Astrocyte (in vitro differentiated cells and primary cell): ENCODE measurements at regions not wholly inside any gene's neighbourhood (a gene's known extent, or its start where the extent isn't known, plus 50 kb on each side); places are given as distances from the start of the nearest gene placed in this dataset.
"Not testable (repeated sequence)": the region's sequence is repeated elsewhere in the genome, so short reads cannot be mapped to it uniquely, and the experiment has no call there.

Experiments used
- DNase-seq: peaks from one replicate; pipeline ENCODE4 v3.0.0-alpha.2; 2010; ENCODE audit warnings: low read depth
- FAIRE-seq: peaks from 2 replicates; lab custom pipeline; 2011; peaks lifted over from hg19 to GRCh38; lab: Jason Lieb, UNC
- H2AFZ ChIP-seq: 2 replicates; pipeline ENCODE4 v1.6.0; 2012; ENCODE audit warnings: low read depth, low read length, inconsistent platforms
- H3K27ac ChIP-seq: 2 replicates; pipeline ENCODE4 v1.5.1; 2011; ENCODE audit warnings: low read depth, low read length, inconsistent platforms
- H3K27me3 ChIP-seq: 2 replicates; pipeline ENCODE4 v1.6.0; 2011; ENCODE audit warnings: low read length, inconsistent platforms; ENCODE audit not compliant: insufficient read depth
- H3K36me3 ChIP-seq: 2 replicates; pipeline ENCODE4 v1.5.1; 2011; ENCODE audit warnings: low read length, inconsistent platforms; ENCODE audit not compliant: insufficient read depth
- H3K4me1 ChIP-seq: 2 replicates; pipeline ENCODE4 v1.5.1; 2011; ENCODE audit warnings: low read length, inconsistent platforms; ENCODE audit not compliant: insufficient read depth
- H3K4me2 ChIP-seq: 2 replicates; pipeline ENCODE4 v1.6.0; 2012; ENCODE audit warnings: low read length, inconsistent platforms
- H3K4me3 ChIP-seq: 2 replicates; pipeline ENCODE4 v1.5.1; 2011; ENCODE audit warnings: low read depth, mild to moderate bottlenecking, low read length, inconsistent platforms; ENCODE audit not compliant: insufficient read depth
- H3K79me2 ChIP-seq: 2 replicates; pipeline ENCODE4 v1.6.0; 2012; ENCODE audit warnings: mild to moderate bottlenecking, low read length, inconsistent platforms; ENCODE audit not compliant: insufficient read depth
- H3K9ac ChIP-seq: 2 replicates; pipeline ENCODE4 v1.6.0; 2012; ENCODE audit warnings: mild to moderate bottlenecking, low read length, inconsistent platforms
- H3K9me3 ChIP-seq: 2 replicates; pipeline ENCODE4 v1.5.1; 2012; ENCODE audit warnings: low read depth, mild to moderate bottlenecking, low read length, inconsistent platforms; ENCODE audit not compliant: insufficient read depth
- H4K20me1 ChIP-seq: 2 replicates; pipeline ENCODE4 v1.6.0; 2012; ENCODE audit warnings: low read length, inconsistent platforms; ENCODE audit not compliant: insufficient read depth
- H3K27ac Mint-ChIP-seq: one replicate; pipeline ENCODE4 v1.8.0; 2021; ENCODE audit warnings: mild to moderate bottlenecking, mixed read lengths; ENCODE audit not compliant: unreplicated experiment
- H3K27me3 Mint-ChIP-seq: one replicate; pipeline ENCODE4 v1.8.0; 2021; ENCODE audit warnings: low read depth, mixed read lengths; ENCODE audit not compliant: unreplicated experiment
- H3K36me3 Mint-ChIP-seq: one replicate; pipeline ENCODE4 v1.8.0; 2021; ENCODE audit warnings: low read depth, mixed read lengths; ENCODE audit not compliant: unreplicated experiment
- H3K4me1 Mint-ChIP-seq: one replicate; pipeline ENCODE4 v1.8.0; 2021; ENCODE audit warnings: low read depth, mixed read lengths; ENCODE audit not compliant: unreplicated experiment
- H3K4me3 Mint-ChIP-seq: one replicate; pipeline ENCODE4 v1.8.0; 2021; ENCODE audit warnings: mild to moderate bottlenecking, moderate library complexity, mixed read lengths; ENCODE audit not compliant: unreplicated experiment
- H3K9me3 Mint-ChIP-seq: one replicate; pipeline ENCODE4 v1.8.0; 2021; ENCODE audit warnings: mild to moderate bottlenecking, mixed read lengths; ENCODE audit not compliant: unreplicated experiment
- CTCF ChIP-seq: IDR thresholded peaks from 2 replicates; pipeline ENCODE4 v1.5.1; 2011; ENCODE audit warnings: low read depth, mild to moderate bottlenecking, inconsistent platforms, low read length, moderate library complexity; ENCODE audit not compliant: insufficient read depth
- EZH2 ChIP-seq: IDR thresholded peaks from 2 replicates; pipeline ENCODE4 v1.6.1; 2012; ENCODE audit warnings: mild to moderate bottlenecking, low read length, inconsistent platforms; ENCODE audit not compliant: insufficient read depth

GRCh38 chr16:14015461-14015860, 55.7 kb upstream of the MRTFB start:
- no peak overlapping the region for H3K4me2 ChIP-seq
- no peak overlapping the region for H3K9ac ChIP-seq
- H3K4me3 ChIP-seq: no peak overlapping the region
- H3K27me3 Mint-ChIP-seq: no peaks in the 10 kb centered on the region
- H3K27me3 ChIP-seq: no peaks in the 10 kb centered on the region
- TF ChIP-seq EZH2: no peak
- TF ChIP-seq CTCF: no peak
- no peaks in the 10 kb centered on the region for H3K36me3 Mint-ChIP-seq
- no peak overlapping the region for H2AFZ ChIP-seq
- peak overlapping the region; percentile 54 for H3K27ac Mint-ChIP-seq
- no peak for DNase-seq
- no peak overlapping the region for H3K27ac ChIP-seq
- no peak overlapping the region for H3K4me3 Mint-ChIP-seq
- H4K20me1 ChIP-seq: no peaks in the 10 kb centered on the region
- peaks cover 3% of the 10 kb centered on the region for H3K9me3 Mint-ChIP-seq
- H3K4me1 Mint-ChIP-seq: peaks cover 23% of the 10 kb centered on the region
- H3K79me2 ChIP-seq: no peaks in the 10 kb centered on the region
- H3K9me3 ChIP-seq: no peaks in the 10 kb centered on the region
- no peak for FAIRE-seq
- no peaks in the 10 kb centered on the region for H3K36me3 ChIP-seq
- peaks cover 14% of the 10 kb centered on the region for H3K4me1 ChIP-seq

- TF ChIP-seq EZH2: no peak
- TF ChIP-seq CTCF: no peak
- Mint-ChIP-seq H3K4me3 (no peak overlapping the region), H3K27me3 (no peaks in the 10 kb centered on the region), H3K36me3 (no peaks in the 10 kb centered on the region), H3K9me3 (peaks cover 3% of the 10 kb centered on the region), H3K27ac (peak overlapping the region; percentile 54), H3K4me1 (peaks cover 23% of the 10 kb centered on the region)
- Histone ChIP-seq H3K9ac (no peak overlapping the region), H3K27ac (no peak overlapping the region), H3K36me3 (no peaks in the 10 kb centered on the region), H3K9me3 (no peaks in the 10 kb centered on the region), H3K4me1 (peaks cover 14% of the 10 kb centered on the region), H3K27me3 (no peaks in the 10 kb centered on the region), H4K20me1 (no peaks in the 10 kb centered on the region), H3K4me2 (no peak overlapping the region), H2AFZ (no peak overlapping the region), H3K4me3 (no peak overlapping the region), H3K79me2 (no peaks in the 10 kb centered on the region)
- FAIRE-seq (no peak), DNase-seq (peak; percentile 79)
Measured at GRCh38 chr16:14015948-14016347, 55.2 kb upstream of the MRTFB start.

- not testable (repeated sequence) for H3K79me2 ChIP-seq, H4K20me1 ChIP-seq, H3K9ac ChIP-seq, H3K36me3 ChIP-seq, H3K4me2 ChIP-seq, DNase-seq, H3K4me3 Mint-ChIP-seq, H3K27ac Mint-ChIP-seq, H3K27me3 ChIP-seq, H3K27ac ChIP-seq, H3K9me3 Mint-ChIP-seq, H3K27me3 Mint-ChIP-seq, FAIRE-seq, H2AFZ ChIP-seq, H3K36me3 Mint-ChIP-seq, H3K9me3 ChIP-seq, H3K4me3 ChIP-seq
- H3K4me1 Mint-ChIP-seq: peaks cover 23% of the 10 kb centered on the region
- H3K4me1 ChIP-seq: peaks cover 14% of the 10 kb centered on the region
Measured at GRCh38 chr16:14016362-14016761, 54.8 kb upstream of the MRTFB start.
